IMR-90 (cell line): ENCODE measurements at regions not wholly inside any gene's neighbourhood (a gene's known extent, or its start where the extent isn't known, plus 50 kb on each side); places are given as distances from the start of the nearest gene placed in this dataset.

Source experiments
- ATAC-seq: fragments of 200-7000 bp; cut with Tn5 transposase; 2 replicates; pipeline ENCODE4 v1.9.1; 2020; ENCODE audit warnings: low read depth, mild to moderate bottlenecking, moderate library complexity
- BruUV-seq: library from RNA; stranded (reverse); fragments of 400-500 nt; replicated peaks from 2 replicates; lab custom pipeline; 2021; lab: Mats Ljungman, UMichigan
- CTCF ChIA-PET: fragments of 300-600 bp; formaldehyde crosslinking; extraction: SDS; loops from one replicate; lab custom pipeline; 2021; ENCODE audit warnings: antibody characterized with exemption; lab: Yijun Ruan, JAX
- POLR2A ChIA-PET: fragments of 300-600 bp; sonication (Branson Sonifier 250); formaldehyde crosslinking; loops from one replicate; lab custom pipeline; 2022; ENCODE audit warnings: antibody characterized with exemption; ENCODE audit not compliant: unreplicated experiment; lab: Charles Lee
- DNase-seq: peaks from one replicate; pipeline ENCODE4 v3.0.0; 2013
- H2AFZ ChIP-seq: replicated peaks from 2 replicates; pipeline ENCODE3; 2013; ENCODE audit warnings: low read length, mild to moderate bottlenecking; ENCODE audit not compliant: poor library complexity
- H2AK5ac ChIP-seq: 2 replicates; pipeline ENCODE4 v1.6.1; 2013; ENCODE audit warnings: low read depth, low read length, inconsistent platforms
- H2AK9ac ChIP-seq: replicated peaks from 2 replicates; pipeline ENCODE3; 2013; ENCODE audit warnings: mild to moderate bottlenecking, low read depth, low read length, moderate library complexity; ENCODE audit not compliant: poor library complexity
- H2BK120ac ChIP-seq: 2 replicates; pipeline ENCODE4 v1.6.1; 2013; ENCODE audit warnings: low read depth, low read length, inconsistent platforms
- H2BK15ac ChIP-seq: 3 replicates; pipeline ENCODE4 v1.6.1; 2013; ENCODE audit warnings: low read depth, low read length, inconsistent platforms
- H2BK20ac ChIP-seq: 2 replicates; pipeline ENCODE4 v1.6.1; 2013; ENCODE audit warnings: low read depth, mild to moderate bottlenecking, inconsistent platforms, low read length, moderate library complexity
- H2BK5ac ChIP-seq: 2 replicates; pipeline ENCODE4 v1.6.1; 2013; ENCODE audit warnings: mild to moderate bottlenecking, low read depth, low read length, inconsistent platforms; ENCODE audit not compliant: poor library complexity, severe bottlenecking
- H3K14ac ChIP-seq: replicated peaks from 2 replicates; pipeline ENCODE4 v1.6.1; 2013; ENCODE audit warnings: low read depth, low read length, inconsistent platforms
- H3K18ac ChIP-seq: 2 replicates; pipeline ENCODE4 v1.6.1; 2013; ENCODE audit warnings: low read depth, low read length, control low read depth
- H3K23ac ChIP-seq: 2 replicates; pipeline ENCODE4 v1.6.1; 2013; ENCODE audit warnings: low read depth, low read length, inconsistent platforms
- H3K27ac ChIP-seq: 2 replicates; pipeline ENCODE4 v1.5.1; 2013; ENCODE audit warnings: mild to moderate bottlenecking, control low read depth, low read length; ENCODE audit not compliant: insufficient read depth
- H3K27me3 ChIP-seq: 2 replicates; pipeline ENCODE4 v1.6.1; 2013; ENCODE audit warnings: low read length; ENCODE audit not compliant: control insufficient read depth, insufficient read depth
- H3K36me3 ChIP-seq: 2 replicates; pipeline ENCODE4 v1.6.1; 2013; ENCODE audit warnings: low read length, mixed read lengths; ENCODE audit not compliant: control insufficient read depth, insufficient read depth
- H3K4ac ChIP-seq: 2 replicates; pipeline ENCODE4 v1.6.1; 2013; ENCODE audit warnings: low read depth, low read length, inconsistent platforms
- H3K4me1 ChIP-seq: 2 replicates; pipeline ENCODE4 v1.6.1; 2013; ENCODE audit warnings: low read length, mixed read lengths; ENCODE audit not compliant: control insufficient read depth, insufficient read depth
- H3K4me2 ChIP-seq: 2 replicates; pipeline ENCODE4 v1.6.1; 2013; ENCODE audit warnings: low read depth, mild to moderate bottlenecking, control low read depth, low read length, moderate library complexity
- H3K4me3 ChIP-seq: 2 replicates; pipeline ENCODE4 v1.5.1; 2013; ENCODE audit warnings: low read depth, mild to moderate bottlenecking, control low read depth, low read length, moderate library complexity; ENCODE audit not compliant: insufficient read depth
- H3K56ac ChIP-seq: 2 replicates; pipeline ENCODE4 v1.6.1; 2013; ENCODE audit warnings: low read length, inconsistent platforms; ENCODE audit not compliant: insufficient read depth; ENCODE audit errors: extremely low read depth
- H3K79me1 ChIP-seq, 2 experiments: 2 replicates each; pipeline ENCODE4 v1.6.1; 2013; ENCODE audit warnings: low read length in 2 of 2, inconsistent platforms in 1 of 2, low read depth in 1 of 2
- H3K9ac ChIP-seq: 2 replicates; pipeline ENCODE4 v1.6.1; 2013; ENCODE audit warnings: low read depth, low read length, control low read depth
- H3K9me1 ChIP-seq: 2 replicates; pipeline ENCODE4 v1.6.1; 2013; ENCODE audit warnings: low read length, inconsistent platforms; ENCODE audit not compliant: insufficient read depth
- H3K9me3 ChIP-seq: 2 replicates; pipeline ENCODE4 v1.6.1; 2013; ENCODE audit warnings: low read length; ENCODE audit not compliant: control insufficient read depth, insufficient read depth
- H4K20me1 ChIP-seq: 2 replicates; pipeline ENCODE4 v1.6.1; 2013; ENCODE audit warnings: low read length, inconsistent platforms; ENCODE audit not compliant: insufficient read depth
- H4K5ac ChIP-seq: 2 replicates; pipeline ENCODE4 v1.6.1; 2013; ENCODE audit warnings: mild to moderate bottlenecking, low read depth, low read length, control low read depth
- H4K8ac ChIP-seq, 2 experiments: 2 replicates each; pipeline ENCODE4 v1.6.1; 2013; ENCODE audit warnings: low read depth in 2 of 2, low read length in 2 of 2, control low read depth in 1 of 2, inconsistent platforms in 1 of 2
- H4K91ac ChIP-seq: 2 replicates; pipeline ENCODE4 v1.6.1; 2013; ENCODE audit warnings: low read depth, low read length, inconsistent platforms; ENCODE audit not compliant: insufficient read depth
- BHLHE40 ChIP-seq: fragments of 150-350 bp; IDR thresholded peaks from 2 replicates; pipeline ENCODE4 v1.6.1; 2016; ENCODE audit warnings: mild to moderate bottlenecking, low read depth, low read length
- CEBPB ChIP-seq: IDR thresholded peaks from 2 replicates; pipeline ENCODE4 v1.6.1; 2012; ENCODE audit warnings: low read depth, low read length, improper control_type of control experiment
- CHD1 ChIP-seq: IDR thresholded peaks from 2 replicates; pipeline ENCODE4 v1.6.1; 2012; ENCODE audit warnings: low read depth, low read length, improper control_type of control experiment
- FOS ChIP-seq: fragments of 150-350 bp; IDR thresholded peaks from 2 replicates; pipeline ENCODE4 v1.6.1; 2016; ENCODE audit warnings: low read depth, low read length
- MAFK ChIP-seq: IDR thresholded peaks from 2 replicates; pipeline ENCODE4 v1.6.1; 2012; ENCODE audit warnings: low read depth, low read length, improper control_type of control experiment
- MAZ ChIP-seq: IDR thresholded peaks from 2 replicates; pipeline ENCODE4 v1.6.1; 2012; ENCODE audit warnings: low read depth, mild to moderate bottlenecking, low read length, improper control_type of control experiment, moderate library complexity, borderline replicate concordance
- MXI1 ChIP-seq: IDR thresholded peaks from 2 replicates; pipeline ENCODE4 v1.6.1; 2012; ENCODE audit warnings: low read depth, mild to moderate bottlenecking, low read length, moderate library complexity, borderline replicate concordance
- NFE2L2 ChIP-seq: fragments of 150-350 bp; IDR thresholded peaks from 2 replicates; pipeline ENCODE4 v1.6.1; 2016; ENCODE audit warnings: low read depth, mild to moderate bottlenecking, low read length
- POLR2A ChIP-seq: IDR thresholded peaks from 2 replicates; pipeline ENCODE4 v1.6.1; 2012; ENCODE audit warnings: mild to moderate bottlenecking, low read depth, low read length
- RAD21 ChIP-seq: IDR thresholded peaks from 2 replicates; pipeline ENCODE4 v1.6.1; 2012; ENCODE audit warnings: low read length, improper control_type of control experiment
- RCOR1 ChIP-seq: IDR thresholded peaks from 2 replicates; pipeline ENCODE4 v1.6.1; 2012; ENCODE audit warnings: mild to moderate bottlenecking, low read length, improper control_type of control experiment; ENCODE audit not compliant: insufficient replicate concordance
- RFX5 ChIP-seq: IDR thresholded peaks from 2 replicates; pipeline ENCODE4 v1.8.0; 2012; ENCODE audit warnings: low read depth, mild to moderate bottlenecking, low read length, moderate library complexity
- SMC3 ChIP-seq: fragments of 150-350 bp; IDR thresholded peaks from 2 replicates; pipeline ENCODE4 v1.6.1; 2016; ENCODE audit warnings: low read depth, mild to moderate bottlenecking, antibody characterized with exemption, low read length, moderate library complexity
- WGBS, 2 experiments: methylation state at CpG; one replicate each; pipeline versions ENCODE4 v1.1.5 to v1.1.7; 2013; ENCODE audit warnings: missing lambda C conversion rate in 2 of 2; ENCODE audit not compliant: insufficient read length in 1 of 2; ENCODE audit errors: extremely low coverage in 2 of 2; 5-methylcytosine and 5-hydroxymethylcytosine counted together
- dilution Hi-C: fragments of 300-500 bp; cut with HindIII; formaldehyde crosslinking; loops from one replicate; pipeline ENCODE4 v1.14.3; 2018; ENCODE audit warnings: low sequenced_read_pairs; ENCODE audit not compliant: unreplicated experiment
- in situ Hi-C: fragments of 300-500 bp; cut with MboI; formaldehyde crosslinking; loops from 3 replicates; pipeline ENCODE4 v1.14.3; 2019; ENCODE audit warnings: low sequenced_read_pairs, inconsistent platforms, mixed read lengths
- intact Hi-C: fragments of 100-400 bp; cut with micrococcal nuclease; formaldehyde crosslinking; loops from 2 replicates; pipeline ENCODE4 v1.10.0; 2022
- TF ChIP-seq, protein P1 (sequence below): fragments of 150-350 bp; IDR thresholded peaks from 2 replicates; pipeline ENCODE4 v1.6.1; 2016; ENCODE audit warnings: low read depth, mild to moderate bottlenecking, low read length, moderate library complexity, borderline replicate concordance
- TF ChIP-seq, protein P2 (sequence below): fragments of 150-350 bp; IDR thresholded peaks from 2 replicates; pipeline ENCODE4 v1.6.1; 2017; ENCODE audit warnings: mild to moderate bottlenecking, antibody characterized with exemption, low read length, low read depth
- TF ChIP-seq, protein P3 (sequence below): conservative IDR thresholded peaks from 2 replicates; pipeline ENCODE4 v1.5.1; 2012; ENCODE audit warnings: mild to moderate bottlenecking, low read depth, low read length, improper control_type of control experiment

DNA sequence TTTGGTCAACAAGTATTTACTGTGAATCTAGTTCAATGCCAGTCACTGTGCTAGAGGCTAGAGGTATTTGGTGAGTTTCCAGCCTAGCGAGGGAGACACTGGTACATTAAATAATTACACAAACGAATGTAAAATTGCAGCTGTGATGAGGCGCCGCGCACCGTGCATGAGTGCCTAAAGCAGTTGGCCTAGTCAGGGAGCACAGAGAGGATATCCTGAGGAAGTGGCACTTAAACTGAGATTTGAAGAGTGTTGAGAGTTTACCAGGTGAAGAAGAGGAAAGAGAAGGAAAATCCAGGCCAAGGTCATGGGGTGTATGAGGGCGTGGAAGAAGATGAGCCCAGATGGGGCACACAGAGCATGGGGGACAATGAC is 157.6 kb upstream of the NDUFV2 start:
- ATAC-seq: no peak

More for the DNA sequence above, 157.6 kb upstream of the NDUFV2 start:
- H3K4me2 ChIP-seq: no peak overlapping the region
- dilution Hi-C loops (no loop called here), intact Hi-C loops (loop anchor here (5.0 kb wide), 1 partner anchor 88 kb away; no protein-coding TSS in a partner anchor), in situ Hi-C loops (no loop called here)
- no peak for DNase-seq
- peak overlapping the region; percentile 99 for H2BK15ac ChIP-seq
- H2BK5ac ChIP-seq: peak overlapping the region; percentile 98
- H3K4me1 ChIP-seq: peaks cover 33% of the 10 kb centered on the region
- WGBS, 2 experiments: 90% methylated on average over 6 of the region's 7 CpGs; no CpG with 5 or more reads in 1 of the 2 experiments
- CTCF ChIA-PET: no interaction called here
- no peaks in the 10 kb centered on the region for H4K20me1 ChIP-seq
- H2AK5ac ChIP-seq: peak overlapping the region; percentile 100
- POLR2A ChIA-PET: no interaction called here
- peak overlapping the region; percentile 98 for H3K23ac ChIP-seq
- H2BK120ac ChIP-seq: peak overlapping the region; percentile 98
- H3K27ac ChIP-seq: peak overlapping the region; percentile 94
- no peaks in the 10 kb centered on the region for H3K36me3 ChIP-seq
- peak overlapping the region; percentile 26 for H2AFZ ChIP-seq
- peak overlapping the region; percentile 97 for H4K91ac ChIP-seq
- H3K9me1 ChIP-seq: peaks cover 33% of the 10 kb centered on the region
- H3K79me1 ChIP-seq: peaks cover 0 to 16% of the 10 kb centered on the region in 2 experiments; a peak in 1 of 4 replicates
- H2AK9ac ChIP-seq: peak overlapping the region; percentile 12
- peak overlapping the region; percentile 15; the same call in 1 of the 2 replicates for H3K9ac ChIP-seq
- H4K8ac ChIP-seq: peak overlapping the region; percentile 80 to 89
- TF ChIP-seq MXI1 (no peak), CEBPB (no peak), BHLHE40 (no peak), MAZ (no peak), POLR2A (no peak), SMC3 (no peak), FOS (no peak), RCOR1 (no peak), RFX5 (no peak), MAFK (no peak), NFE2L2 (no peak), RAD21 (no peak), CHD1 (no peak)
- TF ChIP-seq, protein P1, sequence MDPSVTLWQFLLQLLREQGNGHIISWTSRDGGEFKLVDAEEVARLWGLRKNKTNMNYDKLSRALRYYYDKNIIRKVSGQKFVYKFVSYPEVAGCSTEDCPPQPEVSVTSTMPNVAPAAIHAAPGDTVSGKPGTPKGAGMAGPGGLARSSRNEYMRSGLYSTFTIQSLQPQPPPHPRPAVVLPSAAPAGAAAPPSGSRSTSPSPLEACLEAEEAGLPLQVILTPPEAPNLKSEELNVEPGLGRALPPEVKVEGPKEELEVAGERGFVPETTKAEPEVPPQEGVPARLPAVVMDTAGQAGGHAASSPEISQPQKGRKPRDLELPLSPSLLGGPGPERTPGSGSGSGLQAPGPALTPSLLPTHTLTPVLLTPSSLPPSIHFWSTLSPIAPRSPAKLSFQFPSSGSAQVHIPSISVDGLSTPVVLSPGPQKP: no peak
- TF ChIP-seq, protein P2, sequence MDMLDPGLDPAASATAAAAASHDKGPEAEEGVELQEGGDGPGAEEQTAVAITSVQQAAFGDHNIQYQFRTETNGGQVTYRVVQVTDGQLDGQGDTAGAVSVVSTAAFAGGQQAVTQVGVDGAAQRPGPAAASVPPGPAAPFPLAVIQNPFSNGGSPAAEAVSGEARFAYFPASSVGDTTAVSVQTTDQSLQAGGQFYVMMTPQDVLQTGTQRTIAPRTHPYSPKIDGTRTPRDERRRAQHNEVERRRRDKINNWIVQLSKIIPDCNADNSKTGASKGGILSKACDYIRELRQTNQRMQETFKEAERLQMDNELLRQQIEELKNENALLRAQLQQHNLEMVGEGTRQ: no peak
- TF ChIP-seq, protein P3, sequence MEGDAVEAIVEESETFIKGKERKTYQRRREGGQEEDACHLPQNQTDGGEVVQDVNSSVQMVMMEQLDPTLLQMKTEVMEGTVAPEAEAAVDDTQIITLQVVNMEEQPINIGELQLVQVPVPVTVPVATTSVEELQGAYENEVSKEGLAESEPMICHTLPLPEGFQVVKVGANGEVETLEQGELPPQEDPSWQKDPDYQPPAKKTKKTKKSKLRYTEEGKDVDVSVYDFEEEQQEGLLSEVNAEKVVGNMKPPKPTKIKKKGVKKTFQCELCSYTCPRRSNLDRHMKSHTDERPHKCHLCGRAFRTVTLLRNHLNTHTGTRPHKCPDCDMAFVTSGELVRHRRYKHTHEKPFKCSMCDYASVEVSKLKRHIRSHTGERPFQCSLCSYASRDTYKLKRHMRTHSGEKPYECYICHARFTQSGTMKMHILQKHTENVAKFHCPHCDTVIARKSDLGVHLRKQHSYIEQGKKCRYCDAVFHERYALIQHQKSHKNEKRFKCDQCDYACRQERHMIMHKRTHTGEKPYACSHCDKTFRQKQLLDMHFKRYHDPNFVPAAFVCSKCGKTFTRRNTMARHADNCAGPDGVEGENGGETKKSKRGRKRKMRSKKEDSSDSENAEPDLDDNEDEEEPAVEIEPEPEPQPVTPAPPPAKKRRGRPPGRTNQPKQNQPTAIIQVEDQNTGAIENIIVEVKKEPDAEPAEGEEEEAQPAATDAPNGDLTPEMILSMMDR: no peak
- H3K4me3 ChIP-seq: no peak overlapping the region
- H3K14ac ChIP-seq: peak overlapping the region; percentile 94
- peak overlapping the region; percentile 95 for H4K5ac ChIP-seq
- H3K9me3 ChIP-seq: peaks cover 6% of the 10 kb centered on the region; the same call in 1 of the 2 replicates
- H3K56ac ChIP-seq: peak overlapping the region; percentile 88
- BruUV-seq: no TSS peak
- H3K27me3 ChIP-seq: no peaks in the 10 kb centered on the region
- H3K4ac ChIP-seq: peak overlapping the region; percentile 99
- H3K18ac ChIP-seq: peak overlapping the region; percentile 98
- peak overlapping the region; percentile 99 for H2BK20ac ChIP-seq
